GM18505 (cell line): ENCODE measurements at regions not wholly inside any gene's neighbourhood (a gene's known extent, or its start where the extent isn't known, plus 50 kb on each side); places are given as distances from the start of the nearest gene placed in this dataset.

Source experiments
- ATAC-seq: cut with Tn5 transposase; IDR thresholded peaks from one replicate; pipeline ENCODE4 v1.9.1; 2021; ENCODE audit not compliant: unreplicated experiment
- POLR2A ChIP-seq: IDR thresholded peaks from 4 replicates; pipeline ENCODE4 v1.6.1; 2011; ENCODE audit warnings: borderline replicate concordance; ENCODE audit not compliant: insufficient read depth, insufficient read length; ENCODE audit errors: extremely low read depth

- TF ChIP-seq POLR2A = no peak
These were observed 476.6 kb downstream of the COL11A1 start for GRCh38 chr1:102631691-102632090.

GRCh38 chr1:102630041-102630440 is 478.3 kb downstream of the COL11A1 start:
- TF ChIP-seq POLR2A = no peak

More at GRCh38 chr1:102631691-102632090, 476.6 kb downstream of the COL11A1 start:
- no peak for ATAC-seq

GRCh38 chr1:102628109-102628613 is 480.2 kb downstream of the COL11A1 start:
- no peak for ATAC-seq
- no peak for TF ChIP-seq POLR2A

More at GRCh38 chr1:102630041-102630440, 478.3 kb downstream of the COL11A1 start:
- no peak for ATAC-seq

GRCh38 chr1:102627145-102627544 is 481.2 kb downstream of the COL11A1 start:
- TF ChIP-seq POLR2A = no peak
- ATAC-seq = no peak

GRCh38 chr1:102615896-102616295 is 492.4 kb downstream of the COL11A1 start:
- no peak for ATAC-seq

GRCh38 chr1:102595106-102595505 is 513.2 kb downstream of the COL11A1 start:
- ATAC-seq = no peak
- TF ChIP-seq POLR2A = no peak

More at GRCh38 chr1:102615896-102616295, 492.4 kb downstream of the COL11A1 start:
- no peak for TF ChIP-seq POLR2A

GRCh38 chr1:102593276-102593675 is 515.0 kb downstream of the COL11A1 start:
- ATAC-seq = no peak
- no peak for TF ChIP-seq POLR2A

- ATAC-seq = no peak
- TF ChIP-seq POLR2A = no peak
These were observed 519.8 kb downstream of the COL11A1 start for GRCh38 chr1:102588536-102588935.

- no peak for ATAC-seq
- TF ChIP-seq POLR2A = no peak
These were observed 522.3 kb downstream of the COL11A1 start for GRCh38 chr1:102586022-102586421.

GRCh38 chr1:102580806-102581205 is 527.5 kb downstream of the COL11A1 start:
- TF ChIP-seq POLR2A = no peak
- ATAC-seq = no peak

- no peak for ATAC-seq
- no peak for TF ChIP-seq POLR2A
These were observed 529.5 kb downstream of the COL11A1 start for GRCh38 chr1:102578804-102579203.

GRCh38 chr1:102572637-102573036 is 535.7 kb downstream of the COL11A1 start:
- ATAC-seq = no peak
- no peak for TF ChIP-seq POLR2A

- TF ChIP-seq POLR2A = no peak
- no peak for ATAC-seq
These were observed 542.1 kb downstream of the COL11A1 start for GRCh38 chr1:102566182-102566581.

GRCh38 chr1:102562380-102562779 is 545.9 kb downstream of the COL11A1 start:
- ATAC-seq = no peak
- TF ChIP-seq POLR2A = no peak
